ENCODE measurements at regions not wholly inside any gene's neighbourhood (a gene's known extent, or its start where the extent isn't known, plus 50 kb on each side); places are given as distances from the start of the nearest gene placed in this dataset.

- TF ChIP-seq CTCF (IDR thresholded peaks at IDR 0.05; ENCODE audit: control extremely low read depth in 1 of 3, insufficient read depth in 1 of 3, low read depth in 1 of 3, low read length in 3 of 3) (no peak), POLR2A (IDR thresholded peaks at IDR 0.05; ENCODE audit: control extremely low read depth in 1 of 2, low read depth in 2 of 2, low read length in 2 of 2) (no peak), RAD21 (IDR thresholded peaks at IDR 0.05 in 1 of 2, conservative IDR thresholded peaks at IDR 0.05 in 1 of 2; ENCODE audit: low read depth in 2 of 2, low read length in 2 of 2) (no peak)
- TF ChIP-seq, protein P1, sequence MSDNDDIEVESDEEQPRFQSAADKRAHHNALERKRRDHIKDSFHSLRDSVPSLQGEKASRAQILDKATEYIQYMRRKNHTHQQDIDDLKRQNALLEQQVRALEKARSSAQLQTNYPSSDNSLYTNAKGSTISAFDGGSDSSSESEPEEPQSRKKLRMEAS (IDR thresholded peaks at IDR 0.05), result no peak
Measured at GRCh38 chr12:46526233-46526632, 153.7 kb upstream of the SLC38A2 start.
